ENCODE measurements at regions not wholly inside any gene's neighbourhood (a gene's known extent, or its start where the extent isn't known, plus 50 kb on each side); places are given as distances from the start of the nearest gene placed in this dataset.
"Not testable (repeated sequence)": the region's sequence is repeated elsewhere in the genome, so short reads cannot be mapped to it uniquely, and the experiment has no call there.

DNA sequence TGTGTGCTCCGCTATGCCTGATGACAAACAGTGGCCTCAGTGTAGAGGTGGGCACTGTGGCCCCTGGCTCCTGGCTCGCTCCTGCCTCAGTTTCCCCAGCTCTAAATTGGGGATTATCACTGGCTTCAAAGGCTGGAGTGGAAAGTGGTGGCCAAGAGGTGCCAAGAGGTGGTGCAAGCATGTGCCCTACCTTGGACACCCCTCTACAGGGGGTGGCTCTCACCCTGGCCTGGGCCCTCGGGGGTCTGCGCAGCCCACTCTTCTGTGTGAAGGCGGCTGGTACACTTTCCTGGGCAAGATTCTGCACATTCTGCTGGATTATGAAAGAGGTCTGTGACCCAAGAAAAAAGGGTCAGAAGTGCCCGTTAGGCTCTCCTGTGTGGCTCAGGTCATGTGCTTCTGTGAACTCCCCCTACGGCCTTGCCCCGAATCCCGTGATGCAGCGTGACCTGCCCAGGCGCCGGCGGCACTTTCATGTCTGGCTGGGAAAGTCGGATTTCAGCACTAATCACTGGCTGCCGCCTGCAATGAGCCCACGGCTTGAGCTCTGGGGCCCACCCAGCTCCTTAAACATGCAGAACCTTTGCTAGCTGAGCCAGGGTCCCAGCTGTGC is 57.3 kb upstream of the SPN start (continued):
- 0 out of 2 replicates have a peak, but pooled peaks have one; percentile 37 for TF ChIP-seq ETV6 (CRISPR knock-in tag; conservative IDR thresholded peaks at IDR 0.05)
- TF ChIP-seq, protein P1, sequence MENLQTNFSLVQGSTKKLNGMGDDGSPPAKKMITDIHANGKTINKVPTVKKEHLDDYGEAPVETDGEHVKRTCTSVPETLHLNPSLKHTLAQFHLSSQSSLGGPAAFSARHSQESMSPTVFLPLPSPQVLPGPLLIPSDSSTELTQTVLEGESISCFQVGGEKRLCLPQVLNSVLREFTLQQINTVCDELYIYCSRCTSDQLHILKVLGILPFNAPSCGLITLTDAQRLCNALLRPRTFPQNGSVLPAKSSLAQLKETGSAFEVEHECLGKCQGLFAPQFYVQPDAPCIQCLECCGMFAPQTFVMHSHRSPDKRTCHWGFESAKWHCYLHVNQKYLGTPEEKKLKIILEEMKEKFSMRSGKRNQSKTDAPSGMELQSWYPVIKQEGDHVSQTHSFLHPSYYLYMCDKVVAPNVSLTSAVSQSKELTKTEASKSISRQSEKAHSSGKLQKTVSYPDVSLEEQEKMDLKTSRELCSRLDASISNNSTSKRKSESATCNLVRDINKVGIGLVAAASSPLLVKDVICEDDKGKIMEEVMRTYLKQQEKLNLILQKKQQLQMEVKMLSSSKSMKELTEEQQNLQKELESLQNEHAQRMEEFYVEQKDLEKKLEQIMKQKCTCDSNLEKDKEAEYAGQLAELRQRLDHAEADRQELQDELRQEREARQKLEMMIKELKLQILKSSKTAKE (CRISPR knock-in tag; IDR thresholded peaks at IDR 0.05; ENCODE audit: borderline replicate concordance) = peak; percentile 88
- peak; percentile 94 for TF ChIP-seq HOXA3 (CRISPR knock-in tag; IDR thresholded peaks at IDR 0.05)
- TF ChIP-seq SOX6 (IDR thresholded peaks at IDR 0.05) = not testable (repeated sequence)
- TF ChIP-seq SOX6 (CRISPR knock-in tag; IDR thresholded peaks at IDR 0.05) = peak; percentile 87
- TF ChIP-seq MEF2D (CRISPR knock-in tag; IDR thresholded peaks at IDR 0.05) = 0 out of 2 replicates have a peak, but pooled peaks have one; percentile 16
- peak; percentile 84 for TF ChIP-seq HIVEP1 (CRISPR knock-in tag; IDR thresholded peaks at IDR 0.05)
- TF ChIP-seq, protein P2, sequence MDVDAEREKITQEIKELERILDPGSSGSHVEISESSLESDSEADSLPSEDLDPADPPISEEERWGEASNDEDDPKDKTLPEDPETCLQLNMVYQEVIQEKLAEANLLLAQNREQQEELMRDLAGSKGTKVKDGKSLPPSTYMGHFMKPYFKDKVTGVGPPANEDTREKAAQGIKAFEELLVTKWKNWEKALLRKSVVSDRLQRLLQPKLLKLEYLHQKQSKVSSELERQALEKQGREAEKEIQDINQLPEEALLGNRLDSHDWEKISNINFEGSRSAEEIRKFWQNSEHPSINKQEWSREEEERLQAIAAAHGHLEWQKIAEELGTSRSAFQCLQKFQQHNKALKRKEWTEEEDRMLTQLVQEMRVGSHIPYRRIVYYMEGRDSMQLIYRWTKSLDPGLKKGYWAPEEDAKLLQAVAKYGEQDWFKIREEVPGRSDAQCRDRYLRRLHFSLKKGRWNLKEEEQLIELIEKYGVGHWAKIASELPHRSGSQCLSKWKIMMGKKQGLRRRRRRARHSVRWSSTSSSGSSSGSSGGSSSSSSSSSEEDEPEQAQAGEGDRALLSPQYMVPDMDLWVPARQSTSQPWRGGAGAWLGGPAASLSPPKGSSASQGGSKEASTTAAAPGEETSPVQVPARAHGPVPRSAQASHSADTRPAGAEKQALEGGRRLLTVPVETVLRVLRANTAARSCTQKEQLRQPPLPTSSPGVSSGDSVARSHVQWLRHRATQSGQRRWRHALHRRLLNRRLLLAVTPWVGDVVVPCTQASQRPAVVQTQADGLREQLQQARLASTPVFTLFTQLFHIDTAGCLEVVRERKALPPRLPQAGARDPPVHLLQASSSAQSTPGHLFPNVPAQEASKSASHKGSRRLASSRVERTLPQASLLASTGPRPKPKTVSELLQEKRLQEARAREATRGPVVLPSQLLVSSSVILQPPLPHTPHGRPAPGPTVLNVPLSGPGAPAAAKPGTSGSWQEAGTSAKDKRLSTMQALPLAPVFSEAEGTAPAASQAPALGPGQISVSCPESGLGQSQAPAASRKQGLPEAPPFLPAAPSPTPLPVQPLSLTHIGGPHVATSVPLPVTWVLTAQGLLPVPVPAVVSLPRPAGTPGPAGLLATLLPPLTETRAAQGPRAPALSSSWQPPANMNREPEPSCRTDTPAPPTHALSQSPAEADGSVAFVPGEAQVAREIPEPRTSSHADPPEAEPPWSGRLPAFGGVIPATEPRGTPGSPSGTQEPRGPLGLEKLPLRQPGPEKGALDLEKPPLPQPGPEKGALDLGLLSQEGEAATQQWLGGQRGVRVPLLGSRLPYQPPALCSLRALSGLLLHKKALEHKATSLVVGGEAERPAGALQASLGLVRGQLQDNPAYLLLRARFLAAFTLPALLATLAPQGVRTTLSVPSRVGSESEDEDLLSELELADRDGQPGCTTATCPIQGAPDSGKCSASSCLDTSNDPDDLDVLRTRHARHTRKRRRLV (CRISPR knock-in tag; IDR thresholded peaks at IDR 0.05) = 0 out of 2 replicates have a peak, but pooled peaks have one; percentile 53
- peak; percentile 72; the same call in 1 of the 2 replicates for TF ChIP-seq ZNF441 (CRISPR knock-in tag; IDR thresholded peaks at IDR 0.05; ENCODE audit: borderline replicate concordance)
- TF ChIP-seq ZNF317 (CRISPR knock-in tag; IDR thresholded peaks at IDR 0.05) = 0 out of 2 replicates have a peak, but pooled peaks have one; percentile 22
- TF ChIP-seq KDM6A (CRISPR knock-in tag; IDR thresholded peaks at IDR 0.05; ENCODE audit: low read depth) = peak; percentile 69; the same call in 1 of the 2 replicates
- 0 out of 2 replicates have a peak, but pooled peaks have one; percentile 13 for TF ChIP-seq CREB1 (IDR thresholded peaks at IDR 0.05)
- TF ChIP-seq CREB1 (CRISPR knock-in tag; IDR thresholded peaks at IDR 0.05) = 0 out of 2 replicates have a peak, but pooled peaks have one; percentile 27
- TF ChIP-seq ZBTB38 (CRISPR knock-in tag; IDR thresholded peaks at IDR 0.05) = peak; percentile 63; the same call in 1 of the 2 replicates
- peak; percentile 48; the same call in 1 of the 2 replicates for TF ChIP-seq KDM5B (CRISPR knock-in tag; IDR thresholded peaks at IDR 0.05; ENCODE audit: borderline replicate concordance)
- peak; percentile 87 for TF ChIP-seq PITX1 (CRISPR knock-in tag; IDR thresholded peaks at IDR 0.05)
- TF ChIP-seq, protein P3, sequence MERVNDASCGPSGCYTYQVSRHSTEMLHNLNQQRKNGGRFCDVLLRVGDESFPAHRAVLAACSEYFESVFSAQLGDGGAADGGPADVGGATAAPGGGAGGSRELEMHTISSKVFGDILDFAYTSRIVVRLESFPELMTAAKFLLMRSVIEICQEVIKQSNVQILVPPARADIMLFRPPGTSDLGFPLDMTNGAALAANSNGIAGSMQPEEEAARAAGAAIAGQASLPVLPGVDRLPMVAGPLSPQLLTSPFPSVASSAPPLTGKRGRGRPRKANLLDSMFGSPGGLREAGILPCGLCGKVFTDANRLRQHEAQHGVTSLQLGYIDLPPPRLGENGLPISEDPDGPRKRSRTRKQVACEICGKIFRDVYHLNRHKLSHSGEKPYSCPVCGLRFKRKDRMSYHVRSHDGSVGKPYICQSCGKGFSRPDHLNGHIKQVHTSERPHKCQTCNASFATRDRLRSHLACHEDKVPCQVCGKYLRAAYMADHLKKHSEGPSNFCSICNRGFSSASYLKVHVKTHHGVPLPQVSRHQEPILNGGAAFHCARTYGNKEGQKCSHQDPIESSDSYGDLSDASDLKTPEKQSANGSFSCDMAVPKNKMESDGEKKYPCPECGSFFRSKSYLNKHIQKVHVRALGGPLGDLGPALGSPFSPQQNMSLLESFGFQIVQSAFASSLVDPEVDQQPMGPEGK (CRISPR knock-in tag; IDR thresholded peaks at IDR 0.05) = peak; percentile 90
- TF ChIP-seq RARA (CRISPR knock-in tag; IDR thresholded peaks at IDR 0.05) = peak; percentile 97
- TF ChIP-seq, protein P4, sequence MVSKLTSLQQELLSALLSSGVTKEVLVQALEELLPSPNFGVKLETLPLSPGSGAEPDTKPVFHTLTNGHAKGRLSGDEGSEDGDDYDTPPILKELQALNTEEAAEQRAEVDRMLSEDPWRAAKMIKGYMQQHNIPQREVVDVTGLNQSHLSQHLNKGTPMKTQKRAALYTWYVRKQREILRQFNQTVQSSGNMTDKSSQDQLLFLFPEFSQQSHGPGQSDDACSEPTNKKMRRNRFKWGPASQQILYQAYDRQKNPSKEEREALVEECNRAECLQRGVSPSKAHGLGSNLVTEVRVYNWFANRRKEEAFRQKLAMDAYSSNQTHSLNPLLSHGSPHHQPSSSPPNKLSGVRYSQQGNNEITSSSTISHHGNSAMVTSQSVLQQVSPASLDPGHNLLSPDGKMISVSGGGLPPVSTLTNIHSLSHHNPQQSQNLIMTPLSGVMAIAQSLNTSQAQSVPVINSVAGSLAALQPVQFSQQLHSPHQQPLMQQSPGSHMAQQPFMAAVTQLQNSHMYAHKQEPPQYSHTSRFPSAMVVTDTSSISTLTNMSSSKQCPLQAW (CRISPR knock-in tag; IDR thresholded peaks at IDR 0.05) = 0 out of 2 replicates have a peak, but pooled peaks have one; percentile 33

All from HepG2 (cell line).